ENCODE measurements at regions not wholly inside any gene's neighbourhood (a gene's known extent, or its start where the extent isn't known, plus 50 kb on each side); places are given as distances from the start of the nearest gene placed in this dataset.

DNA sequence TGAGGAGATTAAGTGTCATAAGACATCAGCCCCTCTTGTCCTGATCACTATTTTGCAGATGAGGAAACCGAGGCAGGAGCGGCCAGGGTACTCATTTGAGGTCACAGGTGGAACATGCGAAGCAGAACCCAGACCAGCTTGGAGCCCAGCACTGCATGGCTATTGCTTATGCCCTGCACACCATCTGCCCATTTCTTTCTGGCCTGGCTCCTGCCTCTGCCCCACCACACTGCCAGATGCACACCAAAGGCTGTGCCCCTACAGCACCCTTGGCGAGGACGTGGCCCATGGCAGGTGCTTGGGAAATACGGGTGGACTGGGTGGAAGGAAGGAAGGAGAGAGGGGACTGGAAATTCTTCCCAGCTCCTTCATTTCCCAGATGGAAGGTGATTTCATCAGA is 222.9 kb downstream of the CTTN start:
- TF ChIP-seq EZH2 (IDR thresholded peaks at IDR 0.05; ENCODE audit: borderline replicate concordance, low read depth, low read length, poor library complexity, severe bottlenecking) = no peak
- TF ChIP-seq, protein P1, sequence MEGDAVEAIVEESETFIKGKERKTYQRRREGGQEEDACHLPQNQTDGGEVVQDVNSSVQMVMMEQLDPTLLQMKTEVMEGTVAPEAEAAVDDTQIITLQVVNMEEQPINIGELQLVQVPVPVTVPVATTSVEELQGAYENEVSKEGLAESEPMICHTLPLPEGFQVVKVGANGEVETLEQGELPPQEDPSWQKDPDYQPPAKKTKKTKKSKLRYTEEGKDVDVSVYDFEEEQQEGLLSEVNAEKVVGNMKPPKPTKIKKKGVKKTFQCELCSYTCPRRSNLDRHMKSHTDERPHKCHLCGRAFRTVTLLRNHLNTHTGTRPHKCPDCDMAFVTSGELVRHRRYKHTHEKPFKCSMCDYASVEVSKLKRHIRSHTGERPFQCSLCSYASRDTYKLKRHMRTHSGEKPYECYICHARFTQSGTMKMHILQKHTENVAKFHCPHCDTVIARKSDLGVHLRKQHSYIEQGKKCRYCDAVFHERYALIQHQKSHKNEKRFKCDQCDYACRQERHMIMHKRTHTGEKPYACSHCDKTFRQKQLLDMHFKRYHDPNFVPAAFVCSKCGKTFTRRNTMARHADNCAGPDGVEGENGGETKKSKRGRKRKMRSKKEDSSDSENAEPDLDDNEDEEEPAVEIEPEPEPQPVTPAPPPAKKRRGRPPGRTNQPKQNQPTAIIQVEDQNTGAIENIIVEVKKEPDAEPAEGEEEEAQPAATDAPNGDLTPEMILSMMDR (conservative IDR thresholded peaks at IDR 0.05; ENCODE audit: low read depth, low read length) = no peak

All from A673 (cell line).